HG03378 (cell line): ENCODE measurements at regions not wholly inside any gene's neighbourhood (a gene's known extent, or its start where the extent isn't known, plus 50 kb on each side); places are given as distances from the start of the nearest gene placed in this dataset.
"Not testable (repeated sequence)": the region's sequence is repeated elsewhere in the genome, so short reads cannot be mapped to it uniquely, and the experiment has no call there.

Source experiments
- ATAC-seq: cut with Tn5 transposase; IDR thresholded peaks from one replicate; pipeline ENCODE4 v1.9.1; 2021; ENCODE audit warnings: mild to moderate bottlenecking, moderate library complexity; ENCODE audit not compliant: unreplicated experiment

- ATAC-seq = no peak
These were observed 506.1 kb upstream of the SALL3 start for GRCh38 chr18:78473563-78473962.

- ATAC-seq = no peak
These were observed 501.8 kb upstream of the SALL3 start for GRCh38 chr18:78477840-78478239.

GRCh38 chr18:78479443-78479842 lies 500.2 kb upstream of the SALL3 start:
- ATAC-seq = no peak

- no peak for ATAC-seq
These were observed 499.2 kb upstream of the SALL3 start for GRCh38 chr18:78480262-78481054.

GRCh38 chr18:78482378-78482777 lies 497.2 kb upstream of the SALL3 start:
- ATAC-seq = no peak

GRCh38 chr18:78487649-78488048 lies 492.0 kb upstream of the SALL3 start:
- ATAC-seq = no peak

GRCh38 chr18:78492064-78492812 lies 487.4 kb upstream of the SALL3 start:
- ATAC-seq = no peak

GRCh38 chr18:78492813-78493371 lies 486.7 kb upstream of the SALL3 start:
- no peak for ATAC-seq

GRCh38 chr18:78493490-78493889 lies 486.1 kb upstream of the SALL3 start:
- not testable (repeated sequence) for ATAC-seq

GRCh38 chr18:78494204-78495085 lies 485.2 kb upstream of the SALL3 start:
- ATAC-seq = no peak

GRCh38 chr18:78495550-78495949 lies 484.1 kb upstream of the SALL3 start:
- no peak for ATAC-seq

GRCh38 chr18:78496079-78496478 lies 483.5 kb upstream of the SALL3 start:
- ATAC-seq = no peak

- no peak for ATAC-seq
These were observed 482.0 kb upstream of the SALL3 start for GRCh38 chr18:78497641-78498040.

- no peak for ATAC-seq
These were observed 480.0 kb upstream of the SALL3 start for GRCh38 chr18:78499586-78499985.

GRCh38 chr18:78501251-78501650 lies 478.4 kb upstream of the SALL3 start:
- ATAC-seq = no peak

- ATAC-seq = no peak
These were observed 476.5 kb upstream of the SALL3 start for GRCh38 chr18:78503129-78503528.

- no peak for ATAC-seq
These were observed 473.7 kb upstream of the SALL3 start for GRCh38 chr18:78505851-78506461.

- ATAC-seq = no peak
These were observed 472.4 kb upstream of the SALL3 start for GRCh38 chr18:78507217-78507616.

- not testable (repeated sequence) for ATAC-seq
These were observed 471.3 kb upstream of the SALL3 start for GRCh38 chr18:78508228-78508824.

GRCh38 chr18:78510091-78510490 lies 469.5 kb upstream of the SALL3 start:
- ATAC-seq = no peak
